GM12872 (cell line): ENCODE measurements at regions not wholly inside any gene's neighbourhood (a gene's known extent, or its start where the extent isn't known, plus 50 kb on each side); places are given as distances from the start of the nearest gene placed in this dataset.

Experiments used
- TF ChIP-seq, protein P1 (sequence below): IDR thresholded peaks from 3 replicates; pipeline ENCODE4 v1.5.1; 2011; ENCODE audit warnings: low read depth, mild to moderate bottlenecking, low read length, moderate library complexity; ENCODE audit not compliant: insufficient read depth

DNA sequence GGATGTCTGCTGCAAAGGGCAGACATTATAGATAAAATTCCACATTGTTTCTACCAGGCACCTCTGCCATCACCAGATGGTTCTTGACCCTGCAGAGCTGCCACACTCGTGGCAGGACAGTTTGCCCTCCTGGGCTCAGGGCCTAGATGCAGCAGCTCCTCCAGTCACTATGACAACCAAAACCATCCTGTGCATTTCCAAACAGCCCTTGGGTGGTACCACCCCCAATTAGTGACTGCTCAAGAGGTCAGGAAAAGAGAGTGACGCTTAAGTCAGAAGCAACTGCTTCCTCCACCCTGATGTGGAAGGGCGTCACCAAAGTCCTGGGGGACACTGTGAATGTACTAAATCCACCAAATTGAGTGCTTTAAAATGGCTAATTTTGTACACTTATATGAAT, 109.2 kb downstream of the C16orf95 start:
- TF ChIP-seq, protein P1, sequence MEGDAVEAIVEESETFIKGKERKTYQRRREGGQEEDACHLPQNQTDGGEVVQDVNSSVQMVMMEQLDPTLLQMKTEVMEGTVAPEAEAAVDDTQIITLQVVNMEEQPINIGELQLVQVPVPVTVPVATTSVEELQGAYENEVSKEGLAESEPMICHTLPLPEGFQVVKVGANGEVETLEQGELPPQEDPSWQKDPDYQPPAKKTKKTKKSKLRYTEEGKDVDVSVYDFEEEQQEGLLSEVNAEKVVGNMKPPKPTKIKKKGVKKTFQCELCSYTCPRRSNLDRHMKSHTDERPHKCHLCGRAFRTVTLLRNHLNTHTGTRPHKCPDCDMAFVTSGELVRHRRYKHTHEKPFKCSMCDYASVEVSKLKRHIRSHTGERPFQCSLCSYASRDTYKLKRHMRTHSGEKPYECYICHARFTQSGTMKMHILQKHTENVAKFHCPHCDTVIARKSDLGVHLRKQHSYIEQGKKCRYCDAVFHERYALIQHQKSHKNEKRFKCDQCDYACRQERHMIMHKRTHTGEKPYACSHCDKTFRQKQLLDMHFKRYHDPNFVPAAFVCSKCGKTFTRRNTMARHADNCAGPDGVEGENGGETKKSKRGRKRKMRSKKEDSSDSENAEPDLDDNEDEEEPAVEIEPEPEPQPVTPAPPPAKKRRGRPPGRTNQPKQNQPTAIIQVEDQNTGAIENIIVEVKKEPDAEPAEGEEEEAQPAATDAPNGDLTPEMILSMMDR, result no peak

- TF ChIP-seq, protein P1, result no peak
These were observed 107.2 kb downstream of the C16orf95 start for GRCh38 chr16:87209808-87210512.

- TF ChIP-seq, protein P1, result no peak
These were observed 106.3 kb downstream of the C16orf95 start for GRCh38 chr16:87210894-87211293.

DNA sequence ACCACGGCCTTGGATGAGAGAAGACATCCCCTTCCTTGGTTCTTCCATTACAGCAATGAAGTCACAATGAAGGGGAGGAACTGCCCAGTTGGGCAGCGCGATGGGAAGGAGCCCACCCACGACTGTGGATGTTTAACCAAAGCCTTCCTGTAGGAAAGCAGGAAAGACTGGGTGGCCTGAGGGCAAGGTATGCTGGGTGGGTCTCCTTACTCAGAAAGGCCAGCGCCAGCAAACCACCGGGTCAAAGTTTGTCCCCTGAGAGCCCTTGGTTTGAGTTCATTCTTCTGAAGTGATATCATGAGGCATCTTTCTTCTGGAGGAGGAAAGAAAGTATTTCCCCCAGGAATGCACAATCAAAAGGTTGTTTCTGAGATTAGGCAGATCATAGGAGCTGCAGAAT, 105.2 kb downstream of the C16orf95 start:
- TF ChIP-seq, protein P1, result no peak

- TF ChIP-seq, protein P1, result no peak
These were observed 103.7 kb downstream of the C16orf95 start for GRCh38 chr16:87213536-87213935.

DNA sequence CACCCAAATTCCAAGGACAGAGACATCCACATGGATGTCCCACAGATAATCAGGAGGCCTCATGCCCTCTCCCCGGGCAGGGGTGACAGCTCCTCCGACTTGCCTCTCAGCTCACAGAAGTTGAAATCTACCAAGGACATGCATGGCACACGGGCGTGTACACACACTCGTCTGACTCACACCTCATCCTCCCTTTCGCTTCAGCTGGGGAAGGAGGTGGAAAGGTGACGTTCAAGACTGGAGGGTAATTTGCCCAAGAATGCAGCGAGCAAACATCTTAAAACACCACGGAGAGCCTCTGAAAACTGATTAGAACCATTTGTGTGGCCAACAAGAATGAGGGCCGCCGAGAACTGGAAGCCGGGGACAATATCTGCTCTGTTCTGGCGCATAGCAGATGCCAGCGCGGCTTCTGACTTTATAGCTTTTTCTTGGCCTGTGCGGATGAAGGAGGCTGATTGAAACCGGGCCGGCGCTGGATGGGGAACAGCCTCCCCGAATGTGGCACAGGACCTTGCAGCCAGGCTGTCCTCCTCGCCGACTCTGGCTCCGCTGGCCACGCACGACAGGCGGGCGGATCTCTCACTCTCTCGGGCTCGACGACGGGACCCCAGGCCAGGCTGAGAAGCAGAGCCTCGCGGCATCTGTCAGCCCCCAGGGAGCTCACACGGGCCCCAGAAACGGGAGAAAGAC, 100.9 kb downstream of the C16orf95 start:
- TF ChIP-seq, protein P1, result no peak

GRCh38 chr16:87216841-87217275, 100.3 kb downstream of the C16orf95 start:
- TF ChIP-seq, protein P1, result no peak
